CD14-positive monocyte (primary cell): ENCODE measurements at regions not wholly inside any gene's neighbourhood (a gene's known extent, or its start where the extent isn't known, plus 50 kb on each side); places are given as distances from the start of the nearest gene placed in this dataset.

ENCODE experiments used
- DNase-seq, 3 donors: peaks; one replicate each; pipeline ENCODE4 v3.0.0-alpha.2; 2011 to 2022
- H2AFZ ChIP-seq: 2 replicates; pipeline ENCODE4 v1.6.0; 2012; ENCODE audit warnings: mild to moderate bottlenecking, low read depth, low read length, inconsistent platforms; ENCODE audit not compliant: insufficient read depth, poor library complexity, severe bottlenecking
- H3K27ac ChIP-seq, 2 donors: 1 replicate in 1 of 2; 2 replicates in 1 of 2; pipeline ENCODE4 v1.5.1; 2012 to 2013; ENCODE audit warnings: low read length in 2 of 2, control low read depth in 1 of 2, inconsistent platforms in 1 of 2, low read depth in 1 of 2, mild to moderate bottlenecking in 1 of 2
- H3K27me3 ChIP-seq, 2 donors: one replicate each; pipeline versions ENCODE4 v1.6.0 to v1.6.1; 2011 to 2013; ENCODE audit warnings: low read length in 2 of 2; ENCODE audit not compliant: control insufficient read depth in 2 of 2, insufficient read depth in 2 of 2
- H3K36me3 ChIP-seq, 2 donors: replicated peaks in 1 of 2; 1 replicate in 1 of 2; 2 replicates in 1 of 2; pipeline versions ENCODE4 v1.5.1 to v1.6.1; 2012 to 2013; ENCODE audit warnings: low read length in 2 of 2, control low read depth in 1 of 2, inconsistent platforms in 1 of 2, mild to moderate bottlenecking in 1 of 2; ENCODE audit not compliant: insufficient read depth in 2 of 2, control insufficient read depth in 1 of 2
- H3K4me1 ChIP-seq, 2 donors: 1 replicate in 1 of 2; 2 replicates in 1 of 2; pipeline versions ENCODE4 v1.5.1 to v1.6.1; 2012 to 2013; ENCODE audit warnings: low read length in 2 of 2, control low read depth in 1 of 2, inconsistent platforms in 1 of 2, mild to moderate bottlenecking in 1 of 2, moderate library complexity in 1 of 2; ENCODE audit not compliant: insufficient read depth in 2 of 2, control insufficient read depth in 1 of 2
- H3K4me2 ChIP-seq: replicated peaks from 2 replicates; pipeline ENCODE3; 2012; ENCODE audit warnings: low read length, moderate library complexity, mild to moderate bottlenecking; ENCODE audit not compliant: poor library complexity, severe bottlenecking; ENCODE audit errors: extremely low read depth
- H3K4me3 ChIP-seq, 3 experiments: fragments of 200-600 bp in 1 of 3; sonication (generic) in 1 of 3; replicated peaks in 1 of 3; 1 replicate in 2 of 3; 2 replicates in 1 of 3; pipeline ENCODE4 v1.5.1; 2011 to 2013; ENCODE audit warnings: low read length in 3 of 3, mild to moderate bottlenecking in 3 of 3, control low read depth in 2 of 3, low read depth in 2 of 3, inconsistent platforms in 1 of 3, moderate library complexity in 1 of 3
- H3K79me2 ChIP-seq: 2 replicates; pipeline ENCODE4 v1.6.0; 2012; ENCODE audit warnings: mild to moderate bottlenecking, control low read depth, inconsistent platforms, low read length, moderate library complexity; ENCODE audit not compliant: insufficient read depth
- H3K9ac ChIP-seq: 2 replicates; pipeline ENCODE4 v1.6.0; 2017; ENCODE audit warnings: low read length, mild to moderate bottlenecking; ENCODE audit not compliant: insufficient read depth, poor library complexity, severe bottlenecking
- H3K9me3 ChIP-seq, 2 donors: replicated peaks in 1 of 2; 1 replicate in 1 of 2; 2 replicates in 1 of 2; pipeline versions ENCODE4 v1.5.1 to v1.6.1; 2012 to 2013; ENCODE audit warnings: low read length in 2 of 2, control low read depth in 1 of 2; ENCODE audit not compliant: control insufficient read depth in 1 of 2, insufficient read depth in 1 of 2
- H4K20me1 ChIP-seq: 2 replicates; pipeline ENCODE4 v1.6.0; 2012; ENCODE audit warnings: mild to moderate bottlenecking, low read length, control low read depth, moderate library complexity; ENCODE audit not compliant: insufficient read depth
- H3K27ac Mint-ChIP-seq, 7 donors: one replicate each; pipeline ENCODE4 v1.8.0; 2020; ENCODE audit warnings: mild to moderate bottlenecking in 7 of 7, mixed read lengths in 7 of 7, moderate library complexity in 6 of 7, inconsistent platforms in 2 of 7
- H3K27me3 Mint-ChIP-seq, 3 donors: one replicate each; pipeline ENCODE4 v1.8.0; 2021 to 2022; ENCODE audit warnings: low read depth in 3 of 3, mild to moderate bottlenecking in 3 of 3, mixed read lengths in 3 of 3, moderate library complexity in 3 of 3, inconsistent platforms in 1 of 3
- H3K36me3 Mint-ChIP-seq, 2 donors: one replicate each; pipeline ENCODE4 v1.8.0; 2020; ENCODE audit warnings: mixed read lengths in 2 of 2, inconsistent platforms in 1 of 2, mild to moderate bottlenecking in 1 of 2
- H3K4me1 Mint-ChIP-seq: one replicate; pipeline ENCODE4 v1.8.0; 2020; ENCODE audit warnings: mild to moderate bottlenecking, mixed read lengths
- H3K4me3 Mint-ChIP-seq, 2 donors: one replicate each; pipeline ENCODE4 v1.8.0; 2020; ENCODE audit warnings: mild to moderate bottlenecking in 2 of 2, mixed read lengths in 2 of 2, moderate library complexity in 1 of 2
- H3K9me3 Mint-ChIP-seq, 7 donors: one replicate each; pipeline ENCODE4 v1.8.0; 2020 to 2022; ENCODE audit warnings: mixed read lengths in 7 of 7, mild to moderate bottlenecking in 6 of 7, moderate library complexity in 6 of 7, inconsistent platforms in 2 of 7
- WGBS: methylation state at CpG from one replicate; pipeline ENCODE4 v1.1.5; 2013; ENCODE audit warnings: missing lambda C conversion rate; ENCODE audit not compliant: insufficient coverage; 5-methylcytosine and 5-hydroxymethylcytosine counted together
- intact Hi-C, 2 donors: fragments of 100-400 bp; cut with micrococcal nuclease; formaldehyde crosslinking; loops; one replicate each; pipeline versions ENCODE4 v1.15.0 to v1.15.1; 2023
- TF ChIP-seq, protein P1 (sequence below): fragments of 200-600 bp; IDR thresholded peaks from one replicate; pipeline ENCODE4 v1.8.0; 2022; ENCODE audit warnings: antibody characterized with exemption, mild to moderate bottlenecking

- peaks cover 0 to 4% (median 0%) of the 10 kb centered on the region in 3 donors for H3K27me3 Mint-ChIP-seq
- H3K4me1 Mint-ChIP-seq = no peaks in the 10 kb centered on the region
- no peak overlapping the region for H3K27ac ChIP-seq
- H3K4me1 ChIP-seq = no peaks in the 10 kb centered on the region
- no peak overlapping the region for H3K4me2 ChIP-seq
- no peak overlapping the region for H3K27ac Mint-ChIP-seq
- no peaks in the 10 kb centered on the region for H3K36me3 ChIP-seq
- H2AFZ ChIP-seq = no peak overlapping the region
- H4K20me1 ChIP-seq = no peaks in the 10 kb centered on the region
- H3K9me3 Mint-ChIP-seq = peaks cover 0 to 7% (median 3%) of the 10 kb centered on the region in 7 donors
- no peak overlapping the region for H3K9ac ChIP-seq
- H3K4me3 ChIP-seq = no peak overlapping the region
- no peaks in the 10 kb centered on the region for H3K27me3 ChIP-seq
- H3K9me3 ChIP-seq = peaks cover 0 to 3% of the 10 kb centered on the region in 2 donors
- H3K4me3 Mint-ChIP-seq = no peak overlapping the region
- TF ChIP-seq, protein P1, sequence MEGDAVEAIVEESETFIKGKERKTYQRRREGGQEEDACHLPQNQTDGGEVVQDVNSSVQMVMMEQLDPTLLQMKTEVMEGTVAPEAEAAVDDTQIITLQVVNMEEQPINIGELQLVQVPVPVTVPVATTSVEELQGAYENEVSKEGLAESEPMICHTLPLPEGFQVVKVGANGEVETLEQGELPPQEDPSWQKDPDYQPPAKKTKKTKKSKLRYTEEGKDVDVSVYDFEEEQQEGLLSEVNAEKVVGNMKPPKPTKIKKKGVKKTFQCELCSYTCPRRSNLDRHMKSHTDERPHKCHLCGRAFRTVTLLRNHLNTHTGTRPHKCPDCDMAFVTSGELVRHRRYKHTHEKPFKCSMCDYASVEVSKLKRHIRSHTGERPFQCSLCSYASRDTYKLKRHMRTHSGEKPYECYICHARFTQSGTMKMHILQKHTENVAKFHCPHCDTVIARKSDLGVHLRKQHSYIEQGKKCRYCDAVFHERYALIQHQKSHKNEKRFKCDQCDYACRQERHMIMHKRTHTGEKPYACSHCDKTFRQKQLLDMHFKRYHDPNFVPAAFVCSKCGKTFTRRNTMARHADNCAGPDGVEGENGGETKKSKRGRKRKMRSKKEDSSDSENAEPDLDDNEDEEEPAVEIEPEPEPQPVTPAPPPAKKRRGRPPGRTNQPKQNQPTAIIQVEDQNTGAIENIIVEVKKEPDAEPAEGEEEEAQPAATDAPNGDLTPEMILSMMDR = no peak
- H3K79me2 ChIP-seq = no peaks in the 10 kb centered on the region
- intact Hi-C loops = no loop called here
- DNase-seq = no peak
- 65% methylated on average over 2 of the region's 4 CpGs for WGBS
- no peaks in the 10 kb centered on the region for H3K36me3 Mint-ChIP-seq
Measured at GRCh38 chr5:15082096-15082495, 210.5 kb upstream of the ANKH start.

GRCh38 chr5:15080219-15080618 lies 208.6 kb upstream of the ANKH start:
- no peaks in the 10 kb centered on the region for H3K27me3 ChIP-seq
- H3K4me3 ChIP-seq = no peak overlapping the region
- H4K20me1 ChIP-seq = no peaks in the 10 kb centered on the region
- H3K4me1 Mint-ChIP-seq = no peaks in the 10 kb centered on the region
- no peaks in the 10 kb centered on the region for H3K79me2 ChIP-seq
- H3K27me3 Mint-ChIP-seq = peaks cover 0 to 4% (median 0%) of the 10 kb centered on the region in 3 donors
- DNase-seq = no peak
- no peaks in the 10 kb centered on the region for H3K4me1 ChIP-seq
- H2AFZ ChIP-seq = no peak overlapping the region
- intact Hi-C loops = no loop called here
- no peaks in the 10 kb centered on the region for H3K36me3 ChIP-seq
- WGBS = no CpG with 5 or more reads among the region's 1 CpG
- TF ChIP-seq, protein P1 = no peak
- no peak overlapping the region for H3K9ac ChIP-seq
- no peaks in the 10 kb centered on the region for H3K36me3 Mint-ChIP-seq
- no peak overlapping the region for H3K27ac Mint-ChIP-seq
- H3K9me3 Mint-ChIP-seq = peaks cover 0 to 7% (median 4%) of the 10 kb centered on the region in 7 donors
- H3K9me3 ChIP-seq = peaks cover 0 to 3% of the 10 kb centered on the region in 2 donors
- no peak overlapping the region for H3K4me2 ChIP-seq
- H3K27ac ChIP-seq = no peak overlapping the region
- no peak overlapping the region for H3K4me3 Mint-ChIP-seq
